HG03354 (cell line): ENCODE measurements at regions not wholly inside any gene's neighbourhood (a gene's known extent, or its start where the extent isn't known, plus 50 kb on each side); places are given as distances from the start of the nearest gene placed in this dataset.

Experiments
- ATAC-seq: cut with Tn5 transposase; IDR thresholded peaks from one replicate; pipeline ENCODE4 v1.9.1; 2021; ENCODE audit warnings: mild to moderate bottlenecking; ENCODE audit not compliant: unreplicated experiment, poor library complexity, severe bottlenecking

- ATAC-seq, result no peak
These were observed 643.8 kb upstream of the ADGRL2 start for GRCh38 chr1:81156887-81157286.

- no peak for ATAC-seq
These were observed 645.6 kb upstream of the ADGRL2 start for GRCh38 chr1:81155131-81155530.

GRCh38 chr1:81151206-81151605, 649.5 kb upstream of the ADGRL2 start:
- no peak for ATAC-seq

GRCh38 chr1:81149649-81150325, 650.9 kb upstream of the ADGRL2 start:
- ATAC-seq, result no peak

- ATAC-seq, result no peak
These were observed 656.4 kb upstream of the ADGRL2 start for GRCh38 chr1:81144240-81144825.

GRCh38 chr1:81142099-81142826, 658.5 kb upstream of the ADGRL2 start:
- ATAC-seq, result no peak

GRCh38 chr1:81135524-81135923, 665.2 kb upstream of the ADGRL2 start:
- no peak for ATAC-seq

- ATAC-seq, result no peak
These were observed 671.0 kb upstream of the ADGRL2 start for GRCh38 chr1:81129776-81130175.

- no peak for ATAC-seq
These were observed 671.4 kb upstream of the ADGRL2 start for GRCh38 chr1:81129366-81129765.

- ATAC-seq, result no peak
These were observed 672.7 kb upstream of the ADGRL2 start for GRCh38 chr1:81128079-81128478.

GRCh38 chr1:81126989-81127581, 673.6 kb upstream of the ADGRL2 start:
- ATAC-seq, result no peak

GRCh38 chr1:81125672-81126071, 675.1 kb upstream of the ADGRL2 start:
- ATAC-seq, result no peak

GRCh38 chr1:81121306-81121705, 679.4 kb upstream of the ADGRL2 start:
- ATAC-seq, result no peak

GRCh38 chr1:81119319-81119718, 681.4 kb upstream of the ADGRL2 start:
- ATAC-seq, result no peak

- ATAC-seq, result no peak
These were observed 682.2 kb upstream of the ADGRL2 start for GRCh38 chr1:81118550-81118949.

GRCh38 chr1:81115422-81115821, 685.3 kb upstream of the ADGRL2 start:
- ATAC-seq, result no peak

- no peak for ATAC-seq
These were observed 686.5 kb upstream of the ADGRL2 start for GRCh38 chr1:81114191-81114590.

- ATAC-seq, result no peak
These were observed 687.0 kb upstream of the ADGRL2 start for GRCh38 chr1:81113688-81114087.

- no peak for ATAC-seq
These were observed 688.9 kb upstream of the ADGRL2 start for GRCh38 chr1:81111818-81112217.

GRCh38 chr1:81109038-81109437, 691.7 kb upstream of the ADGRL2 start:
- ATAC-seq, result no peak

GRCh38 chr1:81097860-81098259, 702.9 kb upstream of the ADGRL2 start:
- no peak for ATAC-seq
